MCF 10A (cell line): ENCODE measurements at regions not wholly inside any gene's neighbourhood (a gene's known extent, or its start where the extent isn't known, plus 50 kb on each side); places are given as distances from the start of the nearest gene placed in this dataset.

ENCODE experiments used
- BruUV-seq: library from RNA; stranded (reverse); fragments of 400-500 nt; replicated peaks from 2 replicates; lab custom pipeline; 2021; lab: Mats Ljungman, UMichigan
- CTCF ChIA-PET: fragments of 300-600 bp; sonication (Branson Sonifier 250); formaldehyde crosslinking; extraction: SDS; loops from one replicate; lab custom pipeline; 2021; ENCODE audit warnings: antibody characterized with exemption, inconsistent platforms; lab: Yijun Ruan, JAX
- POLR2A ChIA-PET: fragments of 300-600, 350-650 bp; sonication (Branson Sonifier 250); formaldehyde crosslinking; extraction: SDS; loops from one replicate; lab custom pipeline; 2020; ENCODE audit warnings: antibody characterized with exemption, inconsistent platforms; lab: Yijun Ruan, JAX
- DNase-seq: peaks from one replicate; pipeline ENCODE4 v3.0.0-alpha.2; 2018; ENCODE audit not compliant: unreplicated experiment
- H3K27ac Mint-ChIP-seq: one replicate; pipeline ENCODE4 v1.8.0; 2022; ENCODE audit warnings: mild to moderate bottlenecking, low read depth, mixed read lengths; ENCODE audit not compliant: unreplicated experiment
- H3K27me3 Mint-ChIP-seq: one replicate; pipeline ENCODE4 v1.8.0; 2022; ENCODE audit warnings: mixed read lengths; ENCODE audit not compliant: insufficient read depth, unreplicated experiment
- H3K36me3 Mint-ChIP-seq: one replicate; pipeline ENCODE4 v1.8.0; 2022; ENCODE audit warnings: mild to moderate bottlenecking, moderate library complexity, mixed read lengths; ENCODE audit not compliant: insufficient read depth, unreplicated experiment
- H3K4me1 Mint-ChIP-seq: one replicate; pipeline ENCODE4 v1.8.0; 2022; ENCODE audit warnings: mixed read lengths; ENCODE audit not compliant: insufficient read depth, unreplicated experiment
- H3K4me3 Mint-ChIP-seq: one replicate; pipeline ENCODE4 v1.8.0; 2022; ENCODE audit warnings: mild to moderate bottlenecking, moderate library complexity, mixed read lengths; ENCODE audit not compliant: unreplicated experiment
- H3K9me3 Mint-ChIP-seq: one replicate; pipeline ENCODE4 v1.8.0; 2022; ENCODE audit warnings: mixed read lengths; ENCODE audit not compliant: unreplicated experiment
- CTCF ChIP-seq: fragments of 200-600 bp; IDR thresholded peaks from one replicate; pipeline ENCODE4 v1.8.0; 2022; ENCODE audit warnings: antibody characterized with exemption, mild to moderate bottlenecking; ENCODE audit not compliant: unreplicated experiment
- intact Hi-C: fragments of 100-400 bp; cut with micrococcal nuclease; formaldehyde crosslinking; loops from 2 replicates; pipeline ENCODE4 v1.14.1; 2022

DNA sequence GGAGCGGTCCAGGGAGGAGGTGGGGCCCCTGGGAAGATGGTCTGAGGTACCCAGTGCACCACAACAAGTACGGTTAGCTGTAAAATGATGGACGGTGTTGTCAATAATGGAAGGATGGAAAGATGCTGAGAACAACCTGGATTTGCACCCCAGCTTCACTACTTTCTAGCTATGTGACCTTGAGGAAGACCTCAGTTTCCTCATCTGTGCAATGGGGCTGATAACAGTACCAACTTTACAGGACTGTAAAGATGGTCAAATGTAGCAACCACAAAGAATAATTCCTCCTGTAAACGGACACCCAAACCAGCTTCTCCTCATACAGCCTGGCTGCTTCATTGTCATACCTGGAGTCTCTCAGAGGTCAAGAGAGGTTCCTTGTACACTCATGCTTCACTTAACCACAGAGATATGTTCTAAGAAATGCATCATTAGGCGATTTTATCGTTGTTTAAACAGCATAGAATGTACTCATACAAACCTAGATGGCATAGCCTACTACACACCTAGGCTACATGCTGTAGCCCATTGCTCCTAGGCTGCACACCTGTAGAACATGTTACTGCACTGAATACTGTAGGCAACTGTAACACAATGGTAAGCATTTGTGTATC is 65.5 kb upstream of the LMO2 start:
- no TSS peak for BruUV-seq
- no peak overlapping the region for H3K4me3 Mint-ChIP-seq
- no peaks in the 10 kb centered on the region for H3K9me3 Mint-ChIP-seq
- H3K27ac Mint-ChIP-seq = no peak overlapping the region
- intact Hi-C loops = no loop called here
- no peak for TF ChIP-seq CTCF
- no peaks in the 10 kb centered on the region for H3K27me3 Mint-ChIP-seq
- no peak for DNase-seq
- H3K36me3 Mint-ChIP-seq = no peaks in the 10 kb centered on the region
- CTCF ChIA-PET = interaction anchor here (1.0 kb wide), 1 partner anchor 30 kb away, joined by 3 read pairs; no protein-coding TSS in a partner anchor
- no peaks in the 10 kb centered on the region for H3K4me1 Mint-ChIP-seq
- POLR2A ChIA-PET = no interaction called here

- no peaks in the 10 kb centered on the region for H3K36me3 Mint-ChIP-seq
- no peak overlapping the region for H3K4me3 Mint-ChIP-seq
- ChIA-PET POLR2A (no interaction called here), CTCF (no interaction called here)
- intact Hi-C loops = no loop called here
- BruUV-seq = no TSS peak
- DNase-seq = no peak
- no peak for TF ChIP-seq CTCF
- no peak overlapping the region for H3K27ac Mint-ChIP-seq
- H3K9me3 Mint-ChIP-seq = no peaks in the 10 kb centered on the region
- H3K27me3 Mint-ChIP-seq = no peaks in the 10 kb centered on the region
- H3K4me1 Mint-ChIP-seq = no peaks in the 10 kb centered on the region
Observed at GRCh38 chr11:33956611-33957010, 64.7 kb upstream of the LMO2 start.

GRCh38 chr11:33953289-33953688 is 61.4 kb upstream of the LMO2 start:
- no peak for TF ChIP-seq CTCF
- POLR2A ChIA-PET = interaction anchor here (1.0 to 1.1 kb wide), 2 partner anchors 79 to 179 kb away, joined by 3 read pairs; partner anchors contain the start of gene FBXO3
- Mint-ChIP-seq H3K36me3 (no peaks in the 10 kb centered on the region), H3K9me3 (no peaks in the 10 kb centered on the region), H3K4me1 (no peaks in the 10 kb centered on the region), H3K27ac (no peak overlapping the region), H3K27me3 (no peaks in the 10 kb centered on the region), H3K4me3 (no peak overlapping the region)
- no TSS peak for BruUV-seq
- CTCF ChIA-PET = interaction anchor here (1.2 kb wide), 1 partner anchor 18 kb away, joined by 5 read pairs; no protein-coding TSS in a partner anchor
- no peak for DNase-seq
- intact Hi-C loops = no loop called here

DNA sequence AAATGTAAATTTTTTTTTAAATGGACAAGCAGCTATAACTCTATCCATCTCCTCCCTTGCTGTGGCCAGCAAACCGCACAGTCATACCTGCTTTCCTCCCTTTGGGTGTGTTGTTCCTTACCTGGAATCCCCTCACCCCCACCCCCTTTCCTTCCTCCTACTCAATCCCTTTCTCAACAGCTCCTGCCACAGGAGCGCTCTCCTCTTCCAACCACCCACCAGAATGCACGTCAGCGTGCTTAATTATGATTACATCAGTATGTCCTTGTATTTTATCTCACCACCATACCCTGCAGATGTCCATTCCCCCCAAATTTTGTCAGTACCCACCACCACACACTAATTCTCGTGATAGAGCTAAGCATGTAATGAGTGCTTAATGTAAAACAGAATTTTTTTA is 60.9 kb upstream of the LMO2 start:
- ChIA-PET CTCF (interaction anchor here (1.2 kb wide), 1 partner anchor 18 kb away, joined by 5 read pairs; no protein-coding TSS in a partner anchor), POLR2A (interaction anchor here (1.0 to 1.1 kb wide), 2 partner anchors 78 to 178 kb away, joined by 3 read pairs; partner anchors contain the start of gene FBXO3)
- intact Hi-C loops = no loop called here
- H3K27me3 Mint-ChIP-seq = no peaks in the 10 kb centered on the region
- no peaks in the 10 kb centered on the region for H3K4me1 Mint-ChIP-seq
- TF ChIP-seq CTCF = no peak
- no TSS peak for BruUV-seq
- H3K4me3 Mint-ChIP-seq = no peak overlapping the region
- H3K9me3 Mint-ChIP-seq = no peaks in the 10 kb centered on the region
- no peak overlapping the region for H3K27ac Mint-ChIP-seq
- DNase-seq = no peak
- H3K36me3 Mint-ChIP-seq = no peaks in the 10 kb centered on the region
